ENCODE measurements at regions not wholly inside any gene's neighbourhood (a gene's known extent, or its start where the extent isn't known, plus 50 kb on each side); places are given as distances from the start of the nearest gene placed in this dataset.

DNA sequence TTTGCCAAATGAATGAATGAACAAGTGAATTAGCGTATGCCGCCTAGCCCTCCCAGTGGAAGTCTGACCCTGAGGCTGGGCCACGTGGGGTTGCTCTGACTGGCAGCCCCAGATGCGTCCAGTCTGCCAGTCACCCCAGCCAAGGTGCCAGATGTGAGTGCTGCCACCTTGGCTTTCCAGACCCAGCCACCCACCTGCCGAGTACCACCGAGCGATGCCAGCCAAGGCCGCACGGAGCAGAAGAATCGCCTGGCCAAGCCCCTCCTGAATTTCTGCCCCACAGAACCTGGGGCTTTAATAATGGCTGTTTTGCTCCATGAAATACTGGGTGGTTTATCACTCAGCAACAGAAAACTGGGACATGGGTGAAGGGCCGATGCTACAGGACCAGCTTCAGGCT, 59.3 kb downstream of the ADRA2C start:
- TF ChIP-seq REST (IDR thresholded peaks at IDR 0.05; ENCODE audit: insufficient read depth in 1 of 2, low read depth in 2 of 2, low read length in 2 of 2): no peak
- no peak for TF ChIP-seq POLR2AphosphoS5 (IDR thresholded peaks at IDR 0.05; ENCODE audit: low read depth, low read length)
- TF ChIP-seq SIN3A (IDR thresholded peaks at IDR 0.05; ENCODE audit: borderline replicate concordance, insufficient read depth, low read length): no peak

All from PFSK-1 (cell line).